ENCODE measurements at regions not wholly inside any gene's neighbourhood (a gene's known extent, or its start where the extent isn't known, plus 50 kb on each side); places are given as distances from the start of the nearest gene placed in this dataset.

DNA sequence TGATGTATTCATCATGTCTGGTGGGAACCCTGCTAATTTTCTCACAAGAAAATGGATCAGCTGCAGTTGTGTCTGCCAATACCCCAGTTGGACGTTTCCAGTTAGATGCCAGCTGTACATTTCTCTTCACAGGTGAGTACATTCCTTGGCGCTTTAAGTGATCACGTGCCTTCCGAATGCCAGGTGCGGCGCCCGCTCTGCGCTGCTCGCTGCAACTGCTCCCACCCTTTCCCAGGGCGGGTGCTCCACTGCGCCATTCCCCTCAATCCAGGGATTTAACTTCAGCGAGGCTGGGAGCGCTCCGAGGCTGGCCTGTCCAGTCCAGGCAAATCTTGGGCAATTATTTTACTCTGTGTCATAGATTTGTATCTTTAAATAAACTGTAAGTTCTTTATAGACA lies 225.0 kb upstream of the RAB6C start:
- TF ChIP-seq CTCF (IDR thresholded peaks at IDR 0.05; ENCODE audit: insufficient read depth, low read length), result no peak
- TF ChIP-seq REST (IDR thresholded peaks at IDR 0.05; ENCODE audit: insufficient replicate concordance, low read depth), result no peak
- TF ChIP-seq POLR2AphosphoS5 (IDR thresholded peaks at IDR 0.05; ENCODE audit: low read depth), result no peak
- TF ChIP-seq SPI1 (IDR thresholded peaks at IDR 0.05; ENCODE audit: borderline replicate concordance, low read depth), result no peak
- no peak for TF ChIP-seq GABPA (IDR thresholded peaks at IDR 0.05; ENCODE audit: low read depth)

Measured in HL-60 (cell line).